GM21447 (cell line): ENCODE measurements at regions not wholly inside any gene's neighbourhood (a gene's known extent, or its start where the extent isn't known, plus 50 kb on each side); places are given as distances from the start of the nearest gene placed in this dataset.

Source experiments
- ATAC-seq: cut with Tn5 transposase; IDR thresholded peaks from one replicate; pipeline ENCODE4 v1.9.1; 2021; ENCODE audit not compliant: unreplicated experiment

- ATAC-seq, result no peak
These were observed 291.1 kb upstream of the ZNF608 start for GRCh38 chr5:125037530-125037929.

DNA sequence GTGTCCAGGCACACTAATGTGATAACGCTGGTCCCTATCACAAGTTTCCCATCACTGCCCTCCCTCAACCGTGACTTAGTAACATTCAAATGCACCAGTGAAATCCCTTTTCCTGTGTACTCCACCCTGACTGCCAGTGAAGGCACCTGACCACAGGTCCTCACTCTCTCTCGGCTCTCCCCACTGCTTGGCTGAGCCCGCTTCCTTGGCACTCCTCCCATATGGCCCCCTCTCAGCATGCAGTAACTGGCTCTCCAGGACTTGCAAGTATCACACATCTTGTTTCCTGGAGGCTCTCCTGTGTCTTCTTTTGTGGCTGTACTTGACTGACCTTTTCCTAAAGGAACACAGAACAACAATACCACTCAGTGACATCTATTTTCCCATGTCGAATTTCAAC is 292.0 kb upstream of the ZNF608 start:
- no peak for ATAC-seq

GRCh38 chr5:125041798-125042197 is 295.4 kb upstream of the ZNF608 start:
- ATAC-seq, result no peak

GRCh38 chr5:125042261-125042890 is 295.9 kb upstream of the ZNF608 start:
- no peak for ATAC-seq

- ATAC-seq, result no peak
These were observed 297.4 kb upstream of the ZNF608 start for GRCh38 chr5:125043781-125044391.

DNA sequence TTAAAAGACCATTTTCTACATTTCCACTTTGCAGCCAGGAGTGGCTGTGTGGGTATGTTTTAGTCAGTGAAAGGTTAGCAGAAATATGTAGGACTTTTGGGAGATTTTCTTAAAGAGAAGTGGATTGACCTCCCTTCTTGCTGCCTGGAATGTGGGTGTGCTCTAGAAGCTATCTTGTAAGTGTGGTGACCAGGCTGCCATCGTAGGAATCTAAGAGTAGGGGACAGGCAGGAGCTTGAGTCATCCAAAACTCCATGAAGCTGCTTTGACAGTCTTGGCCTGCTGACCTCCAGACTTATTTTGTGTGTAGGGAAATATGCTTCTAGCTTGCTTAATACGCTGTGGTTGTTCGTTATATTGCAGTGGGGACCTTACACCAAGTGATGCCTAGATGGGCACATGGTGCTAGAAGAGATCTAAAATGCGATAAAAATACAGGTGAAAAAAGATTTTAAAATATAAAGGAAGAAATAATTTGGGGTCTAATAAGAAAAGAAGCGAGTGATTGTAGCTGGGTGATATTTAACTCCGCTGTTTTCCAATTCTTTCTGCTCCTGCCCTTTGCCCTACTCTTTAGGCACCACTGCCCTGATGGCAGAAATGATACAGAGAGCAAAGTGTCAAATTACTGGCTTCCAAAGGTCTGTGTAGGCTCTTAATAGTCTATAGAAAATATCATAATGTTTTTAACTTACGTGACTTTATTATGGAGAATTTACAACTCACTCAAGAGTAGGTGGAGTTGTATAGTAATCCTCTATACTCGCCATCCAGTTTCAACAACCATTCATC is 298.2 kb upstream of the ZNF608 start:
- no peak for ATAC-seq

DNA sequence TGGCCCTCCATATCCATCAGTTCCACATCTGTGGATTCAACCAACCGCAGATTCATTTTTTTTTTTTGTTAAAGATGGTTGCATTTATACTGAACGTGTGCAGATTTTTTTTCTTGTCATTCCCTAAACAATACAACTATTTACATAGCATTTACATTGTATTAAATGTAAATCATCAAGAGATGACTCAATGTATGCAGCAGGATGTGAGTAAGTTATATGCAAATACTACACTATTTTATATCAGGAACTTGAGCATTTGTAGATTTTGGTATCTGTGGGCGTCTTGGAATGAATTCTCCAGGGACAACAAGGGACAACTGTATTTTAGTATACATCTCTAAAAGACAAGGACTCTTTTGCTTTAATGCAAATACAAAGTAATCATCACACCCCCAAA is 299.2 kb upstream of the ZNF608 start:
- ATAC-seq, result no peak

GRCh38 chr5:125046838-125047237 is 300.4 kb upstream of the ZNF608 start:
- no peak for ATAC-seq

- no peak for ATAC-seq
These were observed 301.4 kb upstream of the ZNF608 start for GRCh38 chr5:125047871-125048270.

DNA sequence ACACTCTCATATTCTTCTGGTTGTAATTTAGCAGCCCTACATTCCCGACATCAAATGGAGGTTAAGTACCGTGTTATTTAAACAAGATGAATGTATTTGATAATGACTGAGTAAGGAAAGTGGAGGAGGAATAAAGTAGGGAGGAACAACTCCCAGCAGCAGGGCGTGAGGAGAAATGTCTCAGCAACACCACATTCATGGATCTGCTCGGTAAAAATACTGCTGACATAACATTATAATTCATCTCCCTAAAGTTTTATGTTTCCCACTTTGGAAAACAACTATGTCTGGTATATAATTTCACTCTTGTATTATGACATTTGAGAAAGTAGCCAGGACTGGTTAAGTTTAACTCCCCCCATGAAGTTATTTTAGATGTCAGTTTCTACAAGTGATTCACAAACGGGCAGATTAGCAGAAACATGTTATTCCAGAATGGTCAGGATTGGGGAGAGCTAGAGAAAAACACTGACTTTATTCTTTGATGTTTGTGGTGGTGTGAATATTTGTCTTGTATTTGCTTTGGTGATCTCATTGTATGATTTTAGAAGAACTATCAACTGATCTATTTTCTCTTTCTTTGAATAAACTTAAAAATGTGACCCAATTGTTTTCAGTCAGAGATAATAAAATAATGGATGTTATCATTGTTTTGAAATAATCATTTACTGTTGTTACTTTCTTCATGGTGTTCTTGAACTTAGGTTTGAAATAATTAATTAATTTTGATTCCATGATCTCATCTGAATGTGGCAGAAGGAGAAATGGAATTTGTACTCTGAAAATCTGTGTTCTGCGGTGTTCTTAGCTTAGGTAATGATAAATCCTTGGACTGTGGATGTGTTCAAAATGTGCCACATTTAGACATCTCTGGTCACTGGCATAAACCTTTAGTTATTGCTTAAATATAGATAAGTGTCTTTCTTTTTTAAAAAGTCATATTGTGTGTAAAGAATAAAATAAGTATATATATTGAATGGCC is 303.6 kb upstream of the ZNF608 start:
- no peak for ATAC-seq

DNA sequence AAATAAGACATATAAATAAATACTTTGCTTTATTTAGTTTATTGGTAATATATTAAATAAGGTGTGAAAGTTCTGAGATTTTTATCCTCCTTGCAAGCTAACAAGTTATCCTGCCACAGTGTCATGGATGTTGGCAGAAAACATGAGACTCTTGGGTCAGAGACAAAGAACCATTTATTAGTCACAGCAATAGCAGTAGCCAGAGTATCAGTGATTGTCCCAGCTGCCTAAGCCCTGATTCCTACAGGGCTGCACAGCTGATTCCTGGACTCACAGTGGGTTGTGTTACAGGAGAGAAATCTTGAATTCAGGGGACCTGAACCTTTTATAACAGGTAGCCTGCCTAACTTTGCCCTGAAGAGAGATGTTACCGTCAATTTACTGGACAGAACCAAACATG is 304.5 kb upstream of the ZNF608 start:
- ATAC-seq, result no peak

- no peak for ATAC-seq
These were observed 306.1 kb upstream of the ZNF608 start for GRCh38 chr5:125052584-125052983.

- ATAC-seq, result no peak
These were observed 306.7 kb upstream of the ZNF608 start for GRCh38 chr5:125053179-125053578.

DNA sequence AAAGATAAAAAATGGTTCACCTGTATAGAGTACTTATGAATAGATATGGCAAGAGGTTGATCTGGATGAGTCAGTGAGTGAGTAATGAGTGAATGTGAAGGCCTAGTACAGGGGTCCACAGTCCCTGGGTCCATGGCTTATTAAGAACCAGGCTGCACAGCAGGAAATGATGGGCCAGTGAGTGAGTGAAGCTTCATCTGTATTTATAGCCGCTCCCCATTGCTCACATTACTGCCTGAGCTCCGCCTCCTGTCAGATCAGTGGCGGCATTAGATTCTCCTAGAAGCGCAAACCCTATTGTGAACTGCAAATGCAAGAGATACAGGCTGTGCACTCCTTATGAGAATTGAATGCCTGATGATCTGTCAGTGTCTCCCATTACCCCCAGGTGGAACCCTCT is 307.7 kb upstream of the ZNF608 start:
- ATAC-seq, result no peak

DNA sequence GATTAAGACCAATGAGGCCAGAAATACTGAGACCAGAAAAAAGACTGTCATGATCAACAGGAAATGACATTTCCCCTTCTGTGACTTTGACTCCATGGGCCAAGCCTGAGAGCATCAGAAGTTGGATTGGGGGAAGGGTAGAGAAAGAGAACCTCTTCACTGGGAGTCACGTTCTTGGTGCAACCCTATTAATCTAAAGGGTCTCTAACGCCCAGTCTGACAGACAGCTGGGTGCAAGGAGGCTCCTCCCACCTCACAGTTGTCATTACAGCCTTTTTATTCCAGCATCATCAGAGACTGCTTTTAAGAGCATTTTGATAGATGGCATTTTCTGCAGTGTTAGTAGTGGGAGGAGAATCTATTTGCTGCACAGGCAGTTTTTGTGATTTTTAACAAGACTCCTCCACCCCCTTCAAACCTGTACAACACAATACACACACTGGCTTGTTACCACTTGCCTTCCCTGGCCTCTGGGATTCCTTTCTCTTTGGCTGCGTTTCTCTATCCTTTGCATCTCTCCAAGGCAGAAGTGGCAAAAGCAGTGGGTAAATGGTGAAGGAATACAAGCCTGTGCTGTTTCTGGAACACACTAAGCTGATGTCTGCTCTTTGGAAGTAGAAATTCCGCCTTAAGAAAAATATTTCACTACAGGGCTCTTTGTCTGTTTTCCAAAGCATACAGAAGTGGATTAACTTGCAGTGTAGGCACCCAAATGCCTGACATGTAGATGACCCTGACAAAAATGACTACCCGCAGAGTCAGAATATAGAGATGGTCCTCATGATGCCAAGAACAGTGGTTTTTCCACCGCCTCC is 310.4 kb upstream of the ZNF608 start:
- ATAC-seq, result no peak

- ATAC-seq, result no peak
These were observed 311.7 kb upstream of the ZNF608 start for GRCh38 chr5:125057912-125058826.

DNA sequence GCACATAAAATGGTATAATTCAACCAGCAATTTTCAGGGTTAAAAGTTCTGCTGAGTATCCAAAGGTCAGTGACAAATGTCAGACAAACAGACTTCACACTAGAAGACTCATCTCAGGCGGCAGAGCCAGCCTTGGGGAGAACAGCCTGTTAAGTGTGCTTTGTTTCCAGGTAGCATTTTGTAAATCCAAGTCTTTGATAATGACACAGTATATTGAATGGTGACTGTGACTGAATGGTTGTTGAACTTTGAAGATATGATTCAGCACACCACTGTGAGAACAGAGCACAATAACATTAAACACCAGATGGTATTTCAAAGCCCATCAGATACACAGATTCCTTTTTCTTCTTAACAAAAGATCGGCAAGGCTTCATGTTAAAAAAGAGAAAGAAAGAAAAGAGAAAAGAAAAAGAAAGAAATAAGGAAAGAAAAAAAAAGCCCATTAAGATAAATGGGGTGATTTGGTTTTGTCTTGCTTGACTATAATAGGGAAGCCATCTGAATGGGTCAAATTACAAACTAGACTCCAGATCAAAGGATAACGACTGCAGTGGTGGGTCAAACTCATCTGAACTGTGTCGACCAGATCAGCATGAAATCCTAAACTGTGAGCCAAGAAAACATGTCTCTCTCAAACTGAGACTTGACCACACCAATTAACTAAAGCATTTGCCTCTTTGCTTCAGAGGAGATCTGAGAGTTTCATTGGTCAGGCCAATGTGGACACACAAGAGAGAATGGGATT is 313.0 kb upstream of the ZNF608 start:
- no peak for ATAC-seq

GRCh38 chr5:125061726-125062125 is 315.3 kb upstream of the ZNF608 start:
- ATAC-seq, result no peak
